Left lung (tissue), 4 donors: ENCODE measurements at regions not wholly inside any gene's neighbourhood (a gene's known extent, or its start where the extent isn't known, plus 50 kb on each side); places are given as distances from the start of the nearest gene placed in this dataset.

Experiments
- ATAC-seq: fragments of 200-7000 bp; cut with Tn5 transposase; one replicate; pipeline ENCODE4 v1.9.1; 2020; ENCODE audit warnings: moderate library complexity
- DNase-seq, 4 donors: peaks; one replicate each; pipeline ENCODE4 v3.0.0-alpha.2; 2013 to 2020
- H3K27ac ChIP-seq, 2 donors: fragments of 200-600 bp; sonication (generic) in 1 of 2; one replicate each; pipeline versions ENCODE4 v1.5.0 to v1.8.0; 2020 to 2021
- H3K27me3 ChIP-seq, 2 donors: fragments of 200-600 bp; sonication (generic) in 1 of 2; one replicate each; pipeline versions ENCODE4 v1.5.0 to v1.8.0; 2020 to 2021
- H3K36me3 ChIP-seq, 2 donors: fragments of 200-600 bp; sonication (generic) in 1 of 2; one replicate each; pipeline versions ENCODE4 v1.5.0 to v1.8.0; 2020 to 2021
- H3K4me1 ChIP-seq, 2 donors: fragments of 200-600 bp; one replicate each; pipeline ENCODE4 v1.8.0; 2021
- H3K4me3 ChIP-seq, 2 donors: fragments of 200-600 bp; sonication (generic) in 1 of 2; one replicate each; pipeline versions ENCODE4 v1.5.0 to v1.8.0; 2020 to 2021; ENCODE audit warnings: mild to moderate bottlenecking in 1 of 2
- H3K9me3 ChIP-seq, 2 donors: fragments of 200-600 bp; sonication (generic) in 1 of 2; one replicate each; pipeline versions ENCODE4 v1.5.0 to v1.8.0; 2020 to 2021
- CTCF ChIP-seq, 2 donors: fragments of 200-600 bp; sonication (generic) in 1 of 2; IDR thresholded peaks; one replicate each; pipeline versions ENCODE4 v1.5.0 to v1.8.0; 2021; ENCODE audit warnings: antibody characterized with exemption in 2 of 2
- intact Hi-C, 2 donors: fragments of 100-400 bp; cut with DNase I; formaldehyde crosslinking; loops; one replicate each; pipeline versions ENCODE4 v1.11.2 to v1.14.2; 2022
- donor health status: DM: no; HTN: yes; CAD: no.
- donor health status: DM: no; HTN: no; CAD: no.

GRCh38 chr4:34220601-34221000 lies 2023.7 kb downstream of the ARAP2 start:
- no peak for TF ChIP-seq CTCF (IDR thresholded peaks at IDR 0.05)
- H3K4me3 ChIP-seq: no peak overlapping the region
- intact Hi-C loops: no loop called here
- H3K27me3 ChIP-seq: no peaks in the 10 kb centered on the region
- DNase-seq (no peak), ATAC-seq (no peak)
- no peaks in the 10 kb centered on the region for H3K36me3 ChIP-seq
- H3K9me3 ChIP-seq: peaks cover 0 to 6% of the 10 kb centered on the region in 2 donors
- no peaks in the 10 kb centered on the region for H3K4me1 ChIP-seq
- no peak overlapping the region for H3K27ac ChIP-seq

- Histone ChIP-seq H3K9me3 (peaks cover 0 to 13% of the 10 kb centered on the region in 2 donors), H3K36me3 (no peaks in the 10 kb centered on the region), H3K4me3 (no peak overlapping the region), H3K4me1 (no peaks in the 10 kb centered on the region), H3K27ac (no peak overlapping the region), H3K27me3 (no peaks in the 10 kb centered on the region)
- intact Hi-C loops: no loop called here
- ATAC-seq (no peak), DNase-seq (no peak)
- no peak for TF ChIP-seq CTCF (IDR thresholded peaks at IDR 0.05)
Measured at GRCh38 chr4:34221986-34222385, 2022.3 kb downstream of the ARAP2 start.

- no peaks in the 10 kb centered on the region for H3K9me3 ChIP-seq
- H3K4me1 ChIP-seq: no peaks in the 10 kb centered on the region
- H3K4me3 ChIP-seq: no peak overlapping the region
- DNase-seq (no peak), ATAC-seq (no peak)
- no peak overlapping the region for H3K27ac ChIP-seq
- no peaks in the 10 kb centered on the region for H3K27me3 ChIP-seq
- no peak for TF ChIP-seq CTCF (IDR thresholded peaks at IDR 0.05)
- H3K36me3 ChIP-seq: no peaks in the 10 kb centered on the region
- intact Hi-C loops: no loop called here
Measured at GRCh38 chr4:34236118-34236517, 2008.2 kb downstream of the ARAP2 start.

- Histone ChIP-seq H3K27ac (no peak overlapping the region), H3K36me3 (no peaks in the 10 kb centered on the region), H3K27me3 (no peaks in the 10 kb centered on the region), H3K4me1 (no peaks in the 10 kb centered on the region), H3K4me3 (no peak overlapping the region), H3K9me3 (peaks cover 0 to 10% of the 10 kb centered on the region in 2 donors)
- intact Hi-C loops: no loop called here
- ATAC-seq: no peak
- no peak for DNase-seq
- no peak for TF ChIP-seq CTCF (IDR thresholded peaks at IDR 0.05)
Measured at GRCh38 chr4:34245276-34245675, 1999.0 kb downstream of the ARAP2 start.

GRCh38 chr4:34250562-34250961 lies 1993.8 kb downstream of the ARAP2 start:
- Histone ChIP-seq H3K4me1 (no peaks in the 10 kb centered on the region), H3K27me3 (no peaks in the 10 kb centered on the region), H3K36me3 (no peaks in the 10 kb centered on the region), H3K27ac (no peak overlapping the region), H3K4me3 (no peak overlapping the region), H3K9me3 (peaks cover 0 to 10% of the 10 kb centered on the region in 2 donors)
- ATAC-seq (no peak), DNase-seq (no peak)
- intact Hi-C loops: no loop called here
- TF ChIP-seq CTCF (IDR thresholded peaks at IDR 0.05): no peak
